Left renal cortex interstitium (tissue), 4 donors: ENCODE measurements at regions not wholly inside any gene's neighbourhood (a gene's known extent, or its start where the extent isn't known, plus 50 kb on each side); places are given as distances from the start of the nearest gene placed in this dataset.

Experiments
- DNase-seq, 4 donors: peaks; one replicate each; pipeline ENCODE4 v3.0.0-alpha.2; 2013; ENCODE audit warnings: low read depth in 4 of 4, low spot score in 2 of 4, missing footprints in 1 of 4

DNA sequence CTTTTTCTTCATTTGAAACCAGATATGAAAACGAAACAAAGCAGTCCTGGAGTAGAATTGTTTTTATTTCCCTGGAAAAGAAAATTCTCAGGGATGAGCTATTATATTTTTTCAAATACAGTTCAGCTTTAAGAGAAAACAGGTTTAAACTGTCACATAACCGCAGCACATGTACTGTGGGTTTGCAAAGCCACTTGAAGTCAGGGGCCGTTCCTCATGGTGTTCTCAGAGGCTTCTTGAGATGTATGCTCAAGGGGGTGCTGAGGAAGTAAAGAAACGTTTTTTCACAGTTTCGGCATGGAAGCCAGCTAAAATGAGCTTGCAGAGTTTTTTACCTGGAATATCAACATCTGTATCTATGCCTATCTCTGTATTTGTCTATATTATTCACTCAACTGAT lies 225.3 kb downstream of the MC4R start:
- DNase-seq: no peak

DNA sequence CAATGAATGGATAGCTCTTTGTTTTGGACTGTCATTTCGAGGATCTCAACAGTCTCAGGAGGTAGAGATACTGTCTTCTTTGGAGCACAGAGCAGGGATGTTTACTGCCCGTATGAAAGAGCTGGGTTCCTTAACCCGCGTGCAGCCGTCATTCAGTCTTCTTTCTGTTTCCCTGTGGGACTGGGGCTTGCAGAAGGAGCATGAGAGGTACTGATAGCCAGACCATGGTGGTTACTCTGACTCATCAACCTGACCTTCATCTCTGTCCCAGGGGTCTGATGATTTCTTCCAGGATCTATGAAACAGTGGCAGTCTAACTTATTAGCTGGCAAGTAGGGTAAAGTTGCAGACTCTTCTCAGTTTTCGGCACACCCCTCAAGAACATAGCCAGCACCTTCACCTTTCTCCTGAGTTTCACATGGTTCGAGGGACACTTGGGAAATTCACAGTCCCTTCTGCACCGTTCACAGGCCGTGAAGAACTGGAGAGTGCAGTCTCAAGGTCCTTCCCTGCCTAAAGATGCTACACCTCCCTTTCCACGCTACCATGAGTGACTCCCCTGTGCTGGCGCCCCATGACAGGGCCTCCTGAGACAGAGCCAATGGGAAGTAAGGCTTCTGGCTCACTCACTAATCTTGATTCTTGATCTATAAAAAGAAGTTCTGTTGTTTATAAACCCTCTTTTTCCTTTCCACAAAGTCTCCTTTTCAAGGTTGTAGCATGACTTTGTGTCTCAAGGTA lies 226.2 kb downstream of the MC4R start:
- DNase-seq: no peak

DNA sequence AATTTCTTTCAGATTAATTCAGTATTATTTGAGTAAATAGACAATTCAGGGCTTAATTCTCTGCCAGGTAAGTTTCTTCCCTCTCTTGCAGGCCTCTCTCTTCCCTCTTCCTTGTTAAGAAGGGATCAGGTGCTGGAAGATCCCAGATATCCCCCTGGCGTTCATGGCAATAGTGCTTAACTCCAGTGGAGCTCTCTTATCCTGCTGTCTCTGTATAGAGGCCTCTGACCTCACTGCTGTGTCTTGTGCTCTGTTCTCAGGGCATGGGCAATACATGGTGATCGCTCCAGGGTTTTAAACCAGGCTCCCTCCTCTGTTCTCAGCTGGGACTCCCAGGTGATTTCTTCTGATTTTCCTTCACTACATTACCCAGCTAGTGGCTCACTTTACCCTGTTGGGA lies 226.8 kb downstream of the MC4R start:
- DNase-seq: no peak

DNA sequence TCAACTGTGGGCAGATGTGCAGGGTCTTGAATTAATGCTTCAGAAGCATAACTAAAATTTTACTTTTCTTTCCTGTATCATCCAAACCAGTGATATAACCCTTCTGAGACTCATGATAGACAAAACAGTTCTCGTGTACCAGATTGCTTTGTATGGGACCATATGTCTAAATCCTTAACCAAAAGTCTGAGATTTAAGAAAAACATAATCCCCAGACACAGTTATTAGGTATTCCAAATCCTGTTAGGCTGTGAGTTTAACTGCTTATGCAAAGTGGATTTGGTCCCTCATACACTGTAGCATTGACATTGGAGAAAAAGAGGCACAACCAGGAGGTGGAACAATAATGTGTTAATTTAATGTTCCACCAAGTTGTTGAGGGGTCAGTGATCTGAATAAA lies 235.0 kb downstream of the PMAIP1 start:
- DNase-seq: no peak

DNA sequence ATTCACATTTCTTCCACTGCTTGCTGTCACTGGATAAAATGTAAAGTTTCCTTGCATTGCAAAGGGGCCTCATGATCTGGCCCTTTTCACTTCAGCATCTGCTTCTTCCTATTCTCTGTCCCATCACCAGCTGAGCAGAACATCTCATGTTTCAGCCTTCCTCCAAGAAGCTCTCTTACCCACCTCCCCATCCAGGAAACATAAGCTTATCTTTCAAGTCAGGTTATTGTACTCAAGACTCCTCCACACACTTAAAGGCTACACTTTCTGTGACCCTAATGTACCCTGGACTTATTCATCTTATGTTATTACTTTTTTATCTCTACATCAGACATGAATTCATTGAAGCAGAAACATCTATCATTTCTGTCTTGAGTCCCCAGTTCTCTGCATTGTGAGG lies 230.5 kb downstream of the PMAIP1 start:
- peak in 1 of 4 donors; percentile 14 for DNase-seq

DNA sequence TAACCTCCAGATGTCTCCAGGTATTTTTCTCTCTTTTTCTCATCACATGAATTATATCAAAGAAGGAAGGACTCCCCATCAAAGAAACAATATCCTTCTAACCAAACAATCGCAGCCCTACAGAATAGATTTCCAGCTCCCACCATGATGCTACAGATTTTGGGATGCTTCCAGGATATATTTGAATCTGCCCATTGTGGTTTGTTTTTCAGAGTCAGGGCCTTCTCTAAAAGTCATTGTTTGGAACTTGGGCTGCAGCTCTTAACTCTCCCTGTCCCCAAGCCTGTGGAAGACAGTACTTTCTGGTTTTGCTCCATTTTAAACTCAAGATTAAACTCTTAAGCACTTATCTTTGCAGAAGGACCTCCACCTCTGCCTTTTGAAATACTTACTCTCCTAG lies 223.2 kb downstream of the PMAIP1 start:
- DNase-seq: no peak

DNA sequence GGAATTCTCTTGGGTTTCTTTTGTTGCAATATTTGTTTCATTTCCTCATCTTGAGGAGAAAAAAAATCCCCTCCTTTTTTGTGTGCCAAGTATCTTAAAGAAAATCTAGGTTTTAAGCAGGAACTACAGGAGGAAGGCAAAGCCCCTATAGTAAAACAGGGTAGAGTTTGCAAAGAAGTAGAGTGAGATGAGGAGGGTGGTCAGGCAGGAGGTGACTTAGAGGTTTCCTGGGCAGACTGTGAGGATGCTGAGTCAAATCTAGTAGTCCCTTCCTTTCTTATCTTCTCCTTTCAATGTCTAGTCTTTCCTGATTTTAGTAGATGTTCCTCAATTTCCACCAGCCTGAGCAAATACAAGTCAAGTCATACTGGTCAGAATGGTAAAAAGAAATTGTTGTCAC lies 222.5 kb downstream of the PMAIP1 start:
- DNase-seq: no peak

DNA sequence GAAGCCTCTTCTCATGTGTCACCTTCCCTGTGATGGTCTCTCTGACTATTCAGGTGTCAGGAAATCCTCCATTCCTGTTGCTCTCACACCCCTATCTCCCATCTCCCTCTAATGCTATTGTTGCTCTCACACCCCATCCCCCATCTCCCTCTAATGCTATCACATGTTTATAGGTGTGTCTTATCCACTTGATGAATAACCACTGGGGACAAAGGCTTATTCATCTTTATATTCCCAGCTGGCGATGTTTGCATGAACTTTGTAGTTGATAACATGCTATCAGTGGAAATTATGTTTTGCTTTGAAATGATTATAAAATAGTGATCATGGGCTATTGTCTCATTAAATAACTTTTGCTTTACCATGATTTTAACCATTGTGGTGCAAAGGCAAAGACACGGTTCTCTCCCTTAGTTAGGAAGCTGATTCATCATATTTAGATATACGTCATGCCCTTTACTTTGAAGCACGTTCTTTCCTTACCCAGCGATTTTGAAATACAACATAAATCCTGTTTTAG lies 220.5 kb downstream of the PMAIP1 start:
- no peak for DNase-seq

DNA sequence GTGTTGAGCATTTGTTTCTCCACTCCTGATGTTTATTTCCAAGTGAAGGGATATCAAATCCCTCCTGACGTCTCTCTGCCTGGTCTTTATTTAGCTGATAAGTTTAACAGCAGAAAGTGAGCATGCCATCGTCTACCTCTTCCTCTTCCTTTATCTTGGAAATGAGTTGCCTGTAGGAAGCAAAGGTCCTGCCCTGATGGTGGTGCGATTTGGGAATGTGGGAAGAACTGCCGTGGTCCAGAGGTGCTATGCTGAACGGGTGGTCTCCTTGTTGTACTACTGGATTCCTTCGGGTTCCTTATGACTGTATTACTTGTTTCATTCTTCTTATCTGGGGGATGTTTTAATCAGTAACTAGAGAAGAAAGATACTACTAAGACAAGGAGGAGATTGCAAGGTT lies 217.5 kb downstream of the PMAIP1 start:
- no peak for DNase-seq

DNA sequence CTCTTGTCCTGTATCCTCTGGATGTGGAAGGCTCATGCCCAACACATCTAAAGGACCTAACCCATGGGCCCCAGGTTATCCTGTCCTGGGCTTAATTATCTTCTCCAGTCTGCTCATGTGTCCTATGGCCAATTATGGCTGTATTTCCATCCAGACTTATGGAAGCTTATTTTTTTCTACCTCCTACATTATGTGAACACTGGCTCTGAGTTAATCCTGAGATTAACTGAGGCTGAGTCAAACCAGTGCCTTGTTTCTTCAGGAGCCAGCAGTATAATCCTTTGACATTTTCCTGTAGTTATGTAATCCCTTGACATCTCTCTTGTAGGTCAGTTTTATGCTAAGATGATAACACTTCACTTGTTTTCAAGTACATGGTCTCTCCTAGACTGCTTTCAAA lies 213.6 kb downstream of the PMAIP1 start:
- no peak for DNase-seq

DNA sequence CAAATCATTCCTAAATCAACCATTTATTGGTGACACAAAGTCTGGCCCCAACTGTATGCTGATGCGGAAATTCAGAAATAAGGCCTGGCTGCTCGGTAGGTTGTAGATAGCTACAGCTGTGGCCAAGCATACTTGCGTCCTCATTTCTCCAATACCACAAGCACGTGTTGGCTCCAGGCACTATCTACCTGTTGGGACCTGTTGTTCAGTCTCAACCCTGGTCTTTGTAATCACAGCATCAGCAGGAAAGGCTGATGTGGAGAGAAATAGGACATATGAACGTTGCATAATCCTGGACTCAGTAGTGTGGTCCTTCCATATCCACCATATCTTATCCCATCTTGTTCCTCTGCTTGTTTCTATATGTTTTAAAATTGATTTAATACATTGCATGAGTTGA lies 212.6 kb downstream of the PMAIP1 start:
- DNase-seq: no peak

DNA sequence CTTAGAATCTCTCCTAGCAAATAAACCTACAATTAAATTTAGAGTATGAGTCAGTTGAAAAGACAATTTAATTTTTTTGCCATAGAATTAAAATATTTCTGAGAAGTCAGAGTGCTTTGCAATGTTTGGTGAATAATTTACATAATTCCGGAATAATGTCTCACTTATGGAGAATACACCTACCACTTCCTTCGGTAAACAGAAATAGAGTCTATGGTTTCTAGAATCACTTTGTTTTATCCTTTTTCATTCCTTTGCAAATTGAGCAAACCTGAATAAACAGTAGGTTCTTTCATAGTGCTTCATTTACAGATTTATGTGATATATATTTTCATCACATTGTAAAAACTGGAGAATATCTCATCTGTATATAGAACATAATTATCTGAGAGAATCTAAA lies 211.7 kb downstream of the PMAIP1 start:
- no peak for DNase-seq

DNA sequence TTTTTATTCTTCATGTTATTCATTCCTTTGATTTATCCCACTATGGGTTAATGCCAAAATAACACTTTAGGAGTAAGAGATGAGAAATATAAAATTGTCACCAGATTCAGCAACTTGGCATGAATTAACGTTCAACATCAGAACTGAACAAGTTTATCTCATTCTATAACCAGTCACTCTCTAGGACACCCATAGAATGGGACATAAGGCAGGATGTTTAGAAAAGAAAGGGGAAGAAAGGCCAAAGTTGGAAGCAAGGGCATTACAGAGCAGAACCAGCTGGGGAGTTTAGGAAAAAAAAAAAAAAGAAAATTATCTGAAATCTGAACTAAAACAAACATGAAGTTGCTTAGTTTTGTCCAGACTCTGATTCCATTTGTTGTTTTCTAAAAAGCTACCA lies 211.0 kb downstream of the PMAIP1 start:
- DNase-seq: peak in 2 of 4 donors; percentile 11 to 25

DNA sequence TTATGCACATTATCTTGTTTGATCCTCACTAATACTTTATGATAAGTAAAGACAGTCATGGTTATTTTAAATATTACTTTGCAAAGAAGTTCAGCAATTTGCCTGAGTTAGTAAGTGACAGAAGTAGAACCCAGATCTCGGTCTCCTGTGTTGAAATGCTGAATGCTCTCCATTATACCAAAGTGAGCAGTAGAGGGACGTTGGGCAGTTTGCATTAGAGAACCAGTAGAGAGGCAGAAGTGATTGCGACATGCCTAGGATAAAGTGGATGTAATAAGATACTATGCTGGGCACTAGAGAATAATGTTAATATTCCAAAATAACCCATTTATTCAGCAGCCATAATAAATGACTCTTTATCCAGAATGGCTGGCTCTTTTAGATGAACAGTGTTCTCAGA lies 201.0 kb downstream of the PMAIP1 start:
- DNase-seq: no peak

DNA sequence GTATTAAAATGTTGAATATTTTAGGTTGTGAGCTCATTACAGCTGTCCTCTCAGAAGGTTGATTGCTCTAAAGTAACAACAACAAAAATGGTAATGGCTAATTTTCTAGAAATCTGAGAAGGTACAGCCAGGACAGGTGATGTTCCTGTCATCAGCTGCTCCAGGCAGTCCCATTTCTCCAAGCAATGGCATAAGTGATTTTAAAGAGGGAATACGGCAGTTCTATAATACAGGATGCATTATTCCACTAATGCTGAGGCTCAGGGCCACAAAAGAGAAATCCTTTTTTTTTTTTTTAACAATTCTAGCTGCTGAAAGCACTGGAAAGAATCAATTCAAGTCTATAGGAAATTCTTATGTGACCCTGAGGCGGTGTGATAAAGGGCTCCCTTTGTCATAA lies 199.9 kb downstream of the PMAIP1 start:
- no peak for DNase-seq

DNA sequence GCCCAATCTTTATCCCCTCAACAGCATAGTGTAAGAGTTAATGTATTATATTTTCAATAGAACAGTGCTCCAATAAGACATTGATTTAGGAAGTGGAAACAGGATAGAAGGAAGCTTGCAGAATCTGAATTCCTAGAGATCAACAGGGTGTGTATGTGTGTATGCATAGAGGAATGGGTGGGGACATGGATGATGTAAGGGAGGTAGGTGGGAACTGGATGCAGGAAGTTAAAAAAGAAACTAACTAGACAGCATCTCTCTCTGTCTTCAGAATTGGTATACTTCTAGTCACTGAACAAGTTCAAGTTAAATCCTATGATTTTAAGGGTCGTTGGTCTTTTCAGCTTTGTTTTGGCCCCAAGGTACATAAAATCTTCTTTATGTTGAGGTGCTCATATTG lies 196.6 kb downstream of the PMAIP1 start:
- no peak for DNase-seq

DNA sequence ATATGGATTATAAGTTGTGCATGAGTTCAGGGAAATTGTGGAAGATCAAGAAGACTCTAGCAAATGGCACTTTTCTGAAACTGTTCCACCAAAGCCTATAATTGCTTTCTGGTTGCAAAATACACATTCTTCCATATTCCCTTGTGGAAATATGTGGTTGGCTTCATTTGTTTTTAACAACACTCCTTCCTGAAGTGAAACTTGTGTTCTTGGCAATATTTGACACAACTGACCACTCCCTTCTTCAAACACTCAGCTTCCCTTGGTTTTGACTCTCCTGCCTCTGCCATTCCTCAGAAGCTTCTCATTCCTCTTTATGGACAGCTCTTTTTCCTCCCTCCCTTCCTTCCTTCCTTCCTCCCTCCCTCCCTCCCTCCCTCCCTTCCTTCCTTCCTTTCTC lies 192.3 kb downstream of the PMAIP1 start:
- DNase-seq: no peak

DNA sequence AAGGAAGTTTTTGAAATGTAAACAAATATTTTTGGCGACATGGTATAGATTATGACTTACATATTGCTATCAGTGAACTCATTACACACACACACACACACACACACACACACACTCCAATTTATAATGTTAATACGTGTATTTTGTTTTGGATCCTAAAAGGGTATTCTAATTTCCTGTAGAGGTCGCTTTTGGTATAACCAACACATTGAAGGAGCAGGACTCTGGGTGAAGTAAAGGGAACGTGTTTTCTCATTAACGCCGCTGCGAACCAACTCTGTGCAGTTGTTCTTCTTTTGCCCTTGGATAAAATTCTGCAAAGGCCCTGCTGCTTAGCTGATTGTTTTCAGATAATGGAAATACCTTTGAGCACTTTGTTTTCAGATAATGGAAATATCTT lies 190.4 kb downstream of the PMAIP1 start:
- DNase-seq: no peak

DNA sequence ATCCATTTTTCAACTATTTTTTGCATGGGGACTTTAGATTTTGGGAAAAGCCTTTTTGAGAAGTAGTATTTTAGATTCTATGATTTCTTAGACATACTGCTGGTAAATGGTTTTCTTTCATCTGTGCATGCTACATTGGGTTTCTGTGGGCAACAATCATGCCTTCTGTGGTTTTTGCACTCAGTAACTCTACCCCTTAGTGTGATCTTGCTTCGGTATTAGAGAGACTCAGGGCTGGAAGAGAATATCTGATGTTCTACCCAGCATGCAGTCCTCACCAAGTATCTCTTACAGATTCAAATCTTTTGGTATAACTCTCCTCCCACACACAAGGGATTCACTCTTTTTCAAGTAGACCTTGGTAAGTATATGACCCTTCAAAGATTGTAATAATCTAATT lies 183.0 kb downstream of the PMAIP1 start:
- DNase-seq: no peak

DNA sequence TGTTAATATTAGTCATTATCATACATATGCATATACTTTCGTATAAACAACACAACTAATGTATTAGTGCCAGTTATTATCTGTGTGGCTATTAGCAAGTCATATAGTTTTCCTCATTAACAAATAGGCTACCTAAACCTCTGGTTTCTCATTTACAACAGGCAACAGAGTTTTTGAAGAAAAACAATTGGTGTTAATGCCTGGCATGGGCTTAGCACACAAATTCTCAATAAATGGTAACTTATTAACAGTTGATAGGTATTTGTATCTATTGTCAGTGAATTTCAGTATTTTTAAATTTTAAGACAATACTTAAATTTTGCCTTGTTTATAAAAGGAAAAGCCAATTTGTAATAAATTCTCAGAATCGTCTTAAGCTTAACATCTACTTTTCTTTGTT lies 182.5 kb downstream of the PMAIP1 start:
- DNase-seq: no peak

DNA sequence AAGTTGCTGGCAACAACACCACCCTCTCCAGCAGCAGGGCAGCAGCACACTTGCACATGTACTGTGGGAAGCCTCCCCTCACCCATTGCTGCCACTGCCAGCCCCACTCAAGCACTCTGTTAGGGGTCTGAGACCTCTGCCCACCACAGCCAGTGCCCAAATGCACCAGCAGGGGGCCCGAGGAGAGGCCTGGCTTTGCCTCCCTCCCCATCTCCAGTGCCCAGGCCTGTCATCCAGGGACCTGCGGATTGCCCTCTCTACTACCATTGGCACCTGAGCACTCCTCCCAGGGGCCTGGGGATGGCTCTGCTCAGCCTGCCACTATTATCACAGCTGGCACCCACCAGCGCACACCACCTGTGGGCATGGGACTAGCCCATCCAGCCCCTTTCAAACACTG lies 175.7 kb downstream of the PMAIP1 start:
- no peak for DNase-seq

DNA sequence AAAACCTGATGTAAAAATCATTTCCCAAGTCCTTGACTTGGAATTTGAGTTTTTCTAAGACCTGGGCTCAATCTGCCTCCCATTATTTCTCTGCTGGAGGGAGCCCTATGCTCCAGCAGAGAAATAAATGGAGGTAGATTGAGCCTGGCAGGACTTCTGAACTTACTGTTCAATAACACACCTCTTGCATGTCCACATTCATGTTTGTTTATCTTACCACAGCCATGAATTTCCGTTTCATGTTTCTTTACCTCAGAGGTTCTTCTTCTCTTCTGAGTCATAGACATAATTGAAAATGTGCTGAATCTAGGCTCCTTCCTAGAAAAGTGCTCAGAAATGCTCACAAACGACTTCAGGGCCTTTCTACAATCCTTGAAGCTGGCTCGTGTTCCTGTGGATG lies 170.8 kb downstream of the PMAIP1 start:
- no peak for DNase-seq

DNA sequence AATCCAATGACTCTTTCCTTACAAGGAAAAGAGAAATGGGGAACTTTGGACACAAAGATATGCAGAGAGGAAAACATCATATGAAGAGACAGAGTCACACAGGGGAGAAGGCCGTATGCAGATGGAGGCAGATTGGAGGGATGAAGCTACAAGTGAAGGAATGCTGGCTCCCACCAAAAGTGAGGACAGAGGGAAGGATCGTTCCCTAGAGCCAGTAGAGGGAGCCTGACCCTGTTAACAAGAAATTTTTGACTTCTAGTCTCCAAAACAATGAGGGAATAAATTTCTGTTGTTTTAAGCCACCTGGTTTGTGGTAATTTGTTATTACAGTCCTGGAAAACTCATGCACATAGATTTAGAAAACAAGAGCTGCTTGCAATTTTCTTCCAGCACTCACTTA lies 169.3 kb downstream of the PMAIP1 start:
- no peak for DNase-seq
